ENCODE measurements at regions not wholly inside any gene's neighbourhood (a gene's known extent, or its start where the extent isn't known, plus 50 kb on each side); places are given as distances from the start of the nearest gene placed in this dataset.

GRCh38 chr18:24656050-24656449, 195.6 kb downstream of the HRH4 start (continued):
- TF ChIP-seq, protein P1, sequence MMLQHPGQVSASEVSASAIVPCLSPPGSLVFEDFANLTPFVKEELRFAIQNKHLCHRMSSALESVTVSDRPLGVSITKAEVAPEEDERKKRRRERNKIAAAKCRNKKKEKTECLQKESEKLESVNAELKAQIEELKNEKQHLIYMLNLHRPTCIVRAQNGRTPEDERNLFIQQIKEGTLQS (IDR thresholded peaks at IDR 0.05; ENCODE audit: insufficient read depth, low read depth, low read length): no peak
